GM18867 (cell line): ENCODE measurements at regions not wholly inside any gene's neighbourhood (a gene's known extent, or its start where the extent isn't known, plus 50 kb on each side); places are given as distances from the start of the nearest gene placed in this dataset.

Source experiments
- ATAC-seq: cut with Tn5 transposase; IDR thresholded peaks from one replicate; pipeline ENCODE4 v1.9.1; 2021; ENCODE audit warnings: mild to moderate bottlenecking, moderate library complexity; ENCODE audit not compliant: unreplicated experiment

DNA sequence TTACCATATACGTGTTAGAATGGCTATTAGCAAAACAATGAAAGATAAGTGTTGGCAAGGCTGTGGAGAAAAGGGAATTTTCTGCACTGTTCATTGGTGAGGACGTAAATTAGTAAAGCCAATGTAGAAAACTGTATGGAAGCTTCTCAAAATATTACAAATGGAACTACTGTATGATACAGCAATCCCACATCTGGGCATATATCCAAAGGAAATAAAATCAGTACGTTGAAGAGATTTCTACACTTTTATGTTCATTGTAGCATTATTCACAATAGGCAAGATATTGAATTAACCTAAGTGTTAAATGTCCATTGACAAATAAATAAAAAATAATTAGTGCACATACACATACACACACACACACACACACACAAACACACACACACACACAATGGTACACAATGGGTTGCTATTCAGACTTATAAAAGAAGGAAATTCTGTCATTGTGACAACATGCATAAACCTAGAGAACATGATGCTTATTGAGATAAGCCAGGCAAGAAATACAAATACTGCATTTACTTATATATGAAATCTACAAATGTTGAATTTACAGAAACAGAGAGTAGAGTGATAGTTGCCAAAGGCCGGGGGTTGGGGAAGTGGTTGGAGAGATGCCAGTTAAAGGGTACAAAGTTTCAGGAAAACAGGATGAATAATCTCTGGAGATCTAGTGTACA lies 565.8 kb upstream of the LRRC4C start:
- ATAC-seq: no peak

DNA sequence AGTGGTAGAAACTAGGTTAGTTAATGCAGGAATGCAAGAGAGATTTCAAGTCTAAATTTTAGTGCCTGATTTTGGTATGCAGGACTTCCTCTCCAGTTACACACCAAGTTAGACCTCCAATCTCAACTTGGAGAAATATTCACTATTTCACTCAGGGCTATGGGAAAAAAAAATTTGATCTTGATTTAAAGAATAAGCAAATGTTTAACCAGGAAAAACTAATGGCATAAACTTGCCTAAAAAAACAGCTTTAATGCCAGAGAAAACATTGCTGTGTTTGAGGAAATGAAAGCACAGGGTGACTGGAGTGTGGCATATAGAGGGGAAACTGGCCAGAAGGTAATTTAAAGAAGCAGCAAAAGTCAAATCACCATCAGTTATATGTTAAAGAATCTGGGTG lies 575.4 kb upstream of the LRRC4C start:
- no peak for ATAC-seq

DNA sequence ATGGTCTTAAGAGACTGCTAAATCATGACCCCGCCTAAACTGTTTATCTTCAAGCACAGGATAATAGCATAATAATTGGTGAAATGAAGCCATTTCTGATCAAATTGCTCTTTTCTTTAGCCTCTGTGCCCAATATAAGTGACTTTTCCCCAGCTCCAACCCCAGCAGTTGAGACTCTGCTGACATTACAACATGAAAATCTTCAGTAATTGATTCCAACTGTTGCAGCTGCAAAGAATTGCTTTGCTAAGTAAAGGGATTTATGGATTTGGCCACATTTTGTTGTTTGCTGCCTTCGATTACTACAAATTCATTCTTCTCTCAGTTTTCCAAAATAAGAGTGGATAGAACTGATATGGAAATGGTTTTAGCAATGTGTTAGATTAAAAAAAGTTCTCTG lies 576.7 kb upstream of the LRRC4C start:
- no peak for ATAC-seq

DNA sequence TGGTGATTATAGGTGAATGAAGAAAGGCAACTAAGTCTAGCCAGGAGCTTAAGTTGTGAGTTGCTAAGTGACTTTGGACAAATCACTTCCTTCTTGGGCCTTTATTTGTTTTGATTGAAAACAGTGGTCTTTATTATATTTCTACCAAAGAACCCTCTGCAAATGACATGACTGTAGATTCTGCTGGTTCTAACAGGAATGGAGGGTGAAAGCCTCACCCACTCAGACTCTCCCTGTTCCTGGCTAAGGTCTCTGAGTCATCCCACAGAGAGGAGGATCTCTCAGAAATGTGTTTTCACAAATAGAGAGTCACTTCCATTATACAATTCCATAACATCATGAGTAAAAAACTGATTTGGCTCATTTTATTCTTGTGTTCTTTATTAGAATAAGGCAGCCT lies 583.9 kb upstream of the LRRC4C start:
- ATAC-seq: no peak

DNA sequence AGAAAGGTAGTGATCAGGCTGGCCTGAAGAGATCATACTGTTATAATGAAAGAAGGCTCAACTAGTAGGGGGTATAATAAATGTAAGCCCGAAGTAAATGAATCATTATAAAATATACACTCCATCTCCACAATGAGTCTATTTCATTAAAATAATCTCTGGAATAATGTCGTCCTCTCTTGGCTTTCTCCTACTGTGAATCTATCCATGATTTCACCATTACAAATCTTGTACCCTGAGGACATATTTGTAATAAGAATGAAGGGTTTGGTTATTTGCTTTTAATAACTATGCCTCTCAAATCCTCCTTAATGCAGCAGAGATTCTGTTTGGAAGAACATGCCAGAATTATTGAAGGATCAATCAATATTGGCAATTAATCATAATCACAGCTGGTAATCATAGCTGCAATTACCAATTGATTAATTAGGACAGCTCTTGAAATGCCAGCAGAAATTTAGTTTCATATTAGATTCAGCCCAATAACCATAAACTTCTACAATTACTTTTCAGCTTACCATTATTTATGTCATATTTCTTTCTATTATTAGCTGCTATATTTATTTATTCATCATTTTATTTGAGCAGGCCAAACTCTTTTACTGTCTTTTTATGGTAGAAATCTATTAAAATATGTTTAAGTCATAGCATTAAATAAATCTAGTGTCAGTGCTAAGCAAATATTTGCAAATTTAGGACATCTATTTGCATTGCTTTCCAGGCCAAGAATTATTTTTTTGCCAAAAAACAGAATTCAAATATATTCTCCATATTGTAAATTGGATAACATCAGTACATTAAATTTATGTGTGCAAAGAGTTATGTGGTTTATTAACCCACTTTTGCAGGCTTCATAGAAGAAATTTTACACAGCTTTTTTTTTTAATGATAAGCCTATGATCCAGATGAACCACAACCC lies 588.4 kb upstream of the LRRC4C start:
- ATAC-seq: no peak

DNA sequence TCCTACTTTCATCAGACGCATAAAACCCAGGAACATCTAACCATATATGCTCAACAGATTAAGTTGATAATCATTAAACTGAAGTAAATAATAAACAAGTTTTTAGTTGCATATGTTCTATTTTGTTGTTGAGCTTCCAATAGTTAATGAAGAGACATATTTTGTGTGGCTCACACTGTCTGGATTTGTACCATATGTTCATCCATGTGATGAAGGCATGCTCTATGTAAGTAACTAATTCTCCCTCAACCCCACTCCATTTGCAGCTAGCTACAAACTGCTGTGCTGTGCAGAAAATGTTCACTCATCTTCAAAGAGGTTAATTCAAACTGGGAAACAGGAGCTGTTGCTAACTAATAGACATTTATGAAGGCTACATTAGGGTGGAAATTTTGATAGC lies 589.7 kb upstream of the LRRC4C start:
- ATAC-seq: no peak

DNA sequence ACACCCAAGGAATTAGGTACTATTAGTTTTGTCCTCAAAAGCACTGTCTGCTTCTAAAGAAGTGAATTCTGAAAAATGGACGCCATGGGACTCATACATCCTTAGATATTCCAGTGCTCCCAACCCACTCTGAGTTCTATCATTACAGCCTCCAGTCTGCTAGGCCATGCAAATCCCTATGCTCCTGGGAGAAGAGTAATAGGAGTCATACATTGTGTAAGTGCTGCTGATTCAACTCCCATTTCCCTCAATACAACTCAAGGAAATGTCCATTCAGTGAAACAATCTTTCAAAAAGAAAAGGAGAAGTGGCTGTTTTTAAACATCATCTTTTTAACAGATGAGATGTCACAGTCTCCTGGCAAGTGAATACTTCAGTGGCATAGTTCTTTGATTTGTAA lies 590.2 kb upstream of the LRRC4C start:
- no peak for ATAC-seq

DNA sequence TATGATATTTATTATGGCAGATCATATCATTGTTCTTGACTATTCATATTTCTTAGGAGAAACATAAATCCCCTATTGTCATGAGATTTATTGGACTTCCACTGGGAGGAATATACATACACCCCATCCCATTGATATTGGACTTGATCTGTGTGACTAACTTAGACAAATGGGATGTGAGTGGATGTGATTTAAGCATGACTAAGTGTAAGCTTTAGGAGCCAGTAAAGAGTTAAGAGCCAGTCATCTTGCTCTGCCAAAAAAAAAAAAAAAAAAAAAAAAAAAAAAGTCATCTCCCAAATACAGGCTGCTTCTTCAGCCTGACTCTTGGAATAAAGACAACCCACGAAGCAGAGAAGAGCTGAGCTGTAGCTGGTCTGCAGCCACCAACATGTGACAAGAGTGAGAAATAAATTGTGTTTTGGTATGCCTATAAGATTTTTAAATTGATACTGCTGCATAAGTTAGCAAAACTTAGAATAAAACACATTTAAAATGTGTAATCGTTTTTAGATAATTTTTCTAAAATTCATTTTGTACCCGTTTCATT lies 595.0 kb upstream of the LRRC4C start:
- no peak for ATAC-seq

DNA sequence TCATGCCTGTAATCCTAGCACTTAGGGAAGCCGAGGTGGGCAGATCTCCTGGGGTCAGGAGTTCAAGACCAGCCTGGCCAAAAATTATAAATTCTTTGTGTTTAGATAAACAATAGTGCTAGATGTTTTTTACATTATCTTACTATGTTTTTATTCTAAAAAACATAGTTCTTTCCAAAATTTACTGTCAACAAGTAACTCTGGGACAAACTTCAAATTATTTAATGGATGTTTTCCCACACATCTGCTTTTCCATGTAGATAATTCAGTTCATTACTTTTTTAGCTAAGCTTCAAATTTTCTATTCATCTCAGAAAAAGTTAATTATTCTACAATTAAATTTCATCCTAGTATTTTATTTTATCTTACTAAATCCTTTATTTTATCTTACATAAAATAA lies 596.2 kb upstream of the LRRC4C start:
- ATAC-seq: no peak

DNA sequence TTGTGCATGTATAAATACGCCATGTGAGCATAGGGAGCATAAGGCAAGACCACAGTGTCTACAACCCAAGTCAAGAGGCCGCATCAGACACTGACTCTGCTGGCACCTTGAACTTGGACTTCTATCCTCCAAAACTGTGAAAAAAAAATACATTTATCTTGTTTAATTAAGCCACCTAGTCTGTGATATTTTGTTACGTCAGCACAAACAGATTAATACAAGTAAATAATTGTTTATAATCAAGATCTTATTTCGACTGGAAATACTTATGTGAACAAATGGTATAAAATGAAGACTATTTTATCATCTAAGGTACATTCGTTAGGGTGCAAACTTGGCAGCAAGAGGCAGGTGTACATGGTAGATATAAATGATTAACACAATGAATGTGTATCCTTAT lies 599.3 kb upstream of the LRRC4C start:
- no peak for ATAC-seq

DNA sequence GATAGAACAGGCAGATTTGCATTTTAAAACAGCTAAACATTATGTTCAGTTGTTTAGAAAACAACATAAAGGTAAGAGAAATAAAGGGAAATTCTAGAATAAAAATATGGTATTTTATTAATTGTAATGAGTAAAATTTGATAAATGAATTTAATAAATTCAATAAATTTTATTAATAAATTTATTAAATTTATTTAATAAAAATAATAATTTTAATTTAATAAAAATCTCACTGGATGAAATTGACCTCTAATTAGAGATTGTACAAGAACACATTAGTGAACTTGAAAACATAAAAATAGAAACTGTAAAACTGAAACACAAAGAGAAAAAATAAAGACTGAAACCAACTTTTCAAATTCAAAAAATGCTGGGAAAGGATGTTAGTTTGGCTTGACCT lies 605.7 kb upstream of the LRRC4C start:
- no peak for ATAC-seq

DNA sequence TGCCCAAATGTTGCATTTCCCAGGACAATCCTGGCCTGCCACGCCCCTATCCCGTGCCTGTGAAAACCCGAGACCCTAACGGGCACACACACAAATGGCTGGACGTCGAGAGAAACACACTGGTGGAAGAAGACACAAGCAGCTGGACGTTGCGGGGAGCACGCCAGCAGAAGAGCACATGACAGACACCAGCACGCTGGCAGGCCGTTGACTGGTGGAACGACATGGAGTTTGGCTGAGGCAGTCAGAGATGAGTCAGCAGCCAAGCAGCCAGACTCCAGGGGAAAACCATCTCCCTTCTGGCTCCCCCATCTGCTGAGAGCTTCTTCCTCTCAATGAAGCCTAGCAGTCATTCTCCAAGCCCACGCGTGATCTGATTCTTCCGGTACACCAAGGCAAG lies 606.7 kb upstream of the LRRC4C start:
- no peak for ATAC-seq

DNA sequence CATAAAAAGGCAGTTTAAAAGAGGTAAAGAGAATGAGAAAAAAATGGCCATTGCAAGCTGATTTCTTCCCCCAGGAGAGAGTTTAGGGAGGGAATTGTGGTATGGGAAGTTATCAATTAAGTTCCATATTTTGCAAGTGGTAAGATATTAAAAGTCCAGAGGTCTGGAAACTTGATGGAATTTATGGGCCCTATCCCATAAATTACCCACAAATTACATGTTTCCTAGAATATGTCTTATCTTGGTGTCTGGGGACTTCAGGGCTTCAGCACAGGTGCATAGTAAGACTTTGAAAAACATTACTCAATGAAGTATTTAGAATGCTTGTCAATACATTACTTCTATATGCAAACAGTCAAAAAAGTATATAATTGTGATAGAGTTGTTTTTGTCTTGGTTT lies 614.9 kb upstream of the LRRC4C start:
- no peak for ATAC-seq

DNA sequence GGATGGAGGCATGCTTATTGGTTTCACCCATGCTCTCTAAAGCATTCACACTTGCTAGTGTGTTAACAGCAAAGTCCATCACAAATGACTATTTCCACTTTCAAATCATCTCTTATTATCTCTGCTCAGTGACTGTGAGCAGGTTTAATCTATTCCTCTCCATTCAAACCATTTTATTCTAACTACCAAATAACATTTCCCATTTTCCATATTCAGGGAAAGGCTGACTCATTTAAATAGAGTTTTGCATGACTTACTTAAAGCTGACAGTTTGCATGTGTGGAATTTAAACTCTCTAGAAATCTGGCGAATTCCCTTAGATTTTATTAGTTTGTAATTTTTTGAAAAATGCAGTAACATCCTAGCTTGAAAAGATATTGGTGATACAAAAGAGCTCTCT lies 615.7 kb upstream of the LRRC4C start:
- ATAC-seq: no peak

DNA sequence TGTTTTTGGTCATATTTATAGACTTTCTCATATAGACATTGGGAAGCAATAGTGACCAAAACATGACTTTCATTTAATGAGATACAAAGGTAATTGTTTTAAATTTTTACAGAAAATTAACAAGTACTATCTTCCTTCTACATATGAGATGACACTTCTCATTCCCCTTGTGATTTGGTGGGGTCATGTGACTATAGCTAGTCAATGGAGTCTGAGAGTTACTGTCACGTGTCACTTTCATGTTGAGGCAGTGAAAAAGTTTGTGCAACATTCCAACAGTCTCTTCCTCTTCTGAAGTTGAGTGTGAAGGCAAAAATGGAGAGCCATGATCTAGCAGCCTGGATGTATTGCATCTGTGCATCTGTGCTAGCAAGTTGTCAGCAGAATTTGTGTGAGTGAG lies 618.3 kb upstream of the LRRC4C start:
- no peak for ATAC-seq

DNA sequence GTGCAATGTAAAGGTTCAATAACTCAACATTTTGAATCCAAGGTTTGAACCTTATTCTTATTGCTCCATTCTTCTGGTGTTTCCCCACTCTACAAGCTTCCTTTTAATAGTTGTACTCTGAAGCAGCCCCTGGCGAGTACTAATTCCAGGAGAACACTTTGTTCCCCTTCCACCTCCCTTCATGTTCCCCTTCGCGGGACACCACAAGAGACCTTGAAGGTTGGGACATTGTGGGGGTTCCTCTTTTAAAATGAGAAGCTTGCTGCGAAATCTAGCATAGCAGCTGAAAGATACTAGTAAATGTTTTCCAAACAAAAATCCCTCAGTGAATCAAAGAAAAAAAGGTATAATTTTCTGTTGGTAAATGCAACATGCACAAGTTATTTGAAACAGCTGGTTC lies 626.3 kb upstream of the LRRC4C start:
- ATAC-seq: no peak

DNA sequence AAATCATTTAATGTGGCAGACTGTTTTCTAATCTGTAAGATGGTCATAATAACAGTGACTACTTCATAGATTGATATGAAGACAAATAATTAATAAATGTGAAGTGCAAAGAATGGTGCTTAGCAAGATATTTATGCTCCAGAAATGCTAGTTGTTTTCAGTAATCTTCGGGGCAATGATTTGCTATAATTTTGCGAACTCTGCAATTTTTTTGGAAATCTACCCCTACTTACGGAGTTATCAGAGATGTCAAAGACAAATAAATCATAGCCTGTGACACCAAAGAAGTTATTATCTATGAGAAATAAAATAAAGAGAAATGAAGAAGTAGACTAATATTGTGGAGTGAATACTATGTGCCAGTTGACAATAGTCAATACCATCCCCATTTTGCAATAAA lies 634.1 kb upstream of the LRRC4C start:
- no peak for ATAC-seq

DNA sequence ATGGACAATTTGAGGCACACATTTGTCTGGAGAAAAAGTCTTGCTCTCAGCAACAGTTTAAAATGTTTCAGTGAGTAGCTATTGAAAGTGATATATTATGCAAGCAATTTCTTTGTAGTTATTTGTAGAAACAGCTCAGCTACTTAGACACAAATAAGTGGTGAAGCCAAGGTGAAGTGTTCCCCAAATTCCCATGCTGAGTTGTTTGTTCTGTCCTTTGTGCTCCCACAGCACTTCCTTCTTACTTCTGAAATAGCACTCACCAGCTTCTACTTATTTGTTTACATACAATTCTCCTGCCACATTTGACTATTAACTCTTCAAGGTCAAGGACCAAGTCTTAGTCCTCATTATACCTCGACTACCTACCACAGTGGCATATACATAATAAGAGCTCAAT lies 638.6 kb upstream of the LRRC4C start:
- ATAC-seq: no peak

DNA sequence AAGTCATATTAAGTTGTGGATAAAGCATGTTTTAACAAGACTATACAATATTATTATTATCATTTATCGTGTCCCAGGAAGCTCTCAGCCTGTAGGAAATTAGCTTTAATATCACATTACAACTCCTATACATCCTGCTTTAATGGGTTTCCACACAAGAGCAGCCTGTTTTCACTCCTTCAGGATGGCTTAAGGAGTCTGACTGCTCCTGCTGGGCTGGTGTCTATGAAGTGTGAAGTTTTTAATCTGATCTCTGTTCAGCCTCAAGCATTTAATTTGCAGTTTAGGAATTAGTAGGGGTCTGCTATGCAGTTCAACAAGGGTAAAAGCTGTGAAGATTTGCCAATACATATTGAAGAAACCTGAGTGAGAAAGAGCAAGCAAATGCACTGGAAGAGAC lies 653.4 kb upstream of the LRRC4C start:
- ATAC-seq: no peak

DNA sequence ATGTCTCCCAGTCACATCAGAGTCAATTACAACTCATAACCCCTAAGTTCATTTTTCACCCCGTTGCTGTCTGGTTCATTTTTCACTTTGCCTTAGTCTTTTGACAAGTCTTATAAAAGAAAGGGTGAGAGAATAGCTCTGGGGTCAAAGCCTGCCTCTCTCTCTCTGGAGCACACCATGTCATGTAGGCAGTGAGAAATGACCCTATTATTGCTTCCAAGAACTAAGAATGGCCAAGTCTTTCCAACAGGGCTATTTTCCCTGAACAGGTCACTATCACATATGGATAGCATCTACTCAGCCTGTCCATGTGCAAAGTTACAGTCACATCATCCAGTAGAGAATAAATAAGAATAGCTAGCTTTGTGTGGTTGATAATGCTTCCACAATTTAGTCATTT lies 655.5 kb upstream of the LRRC4C start:
- no peak for ATAC-seq

DNA sequence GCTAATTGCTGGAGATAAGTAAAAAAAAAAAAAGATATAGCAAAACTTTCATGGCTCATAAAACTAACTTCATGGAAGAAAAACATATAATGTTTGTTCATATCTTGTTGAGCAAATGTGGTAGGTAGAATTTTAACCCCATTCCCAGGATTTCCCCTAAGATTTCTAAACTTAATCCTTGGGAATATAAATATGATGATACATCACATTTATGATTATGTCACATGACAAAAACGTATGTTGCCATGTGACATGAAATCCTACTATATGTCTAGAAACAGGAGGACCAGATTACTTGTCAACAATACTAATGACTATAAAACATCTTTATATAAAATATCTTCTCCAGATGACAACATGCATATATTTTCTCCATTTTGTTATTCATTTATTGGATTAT lies 679.0 kb upstream of the LRRC4C start:
- no peak for ATAC-seq

DNA sequence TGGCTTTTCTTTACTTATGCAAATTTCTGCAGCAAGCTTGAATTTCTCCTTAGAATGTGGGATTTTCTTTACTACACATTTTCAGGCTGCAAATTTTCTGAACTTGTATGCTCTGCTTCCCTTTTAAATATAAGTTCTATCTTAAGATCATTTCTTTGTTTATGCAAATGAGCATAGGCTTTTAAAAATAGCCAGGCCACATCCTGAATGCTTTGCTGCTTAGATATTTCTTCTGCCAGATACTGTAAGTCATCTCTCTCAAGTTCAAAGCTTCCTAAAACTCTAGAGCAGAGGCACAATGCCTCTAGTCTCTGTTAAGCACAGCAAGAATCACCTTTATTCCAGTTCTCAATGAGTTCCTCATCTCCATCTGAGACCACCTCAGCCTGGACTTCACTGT lies 685.9 kb upstream of the LRRC4C start:
- no peak for ATAC-seq
